Lung (tissue), 11 donors: ENCODE measurements at regions not wholly inside any gene's neighbourhood (a gene's known extent, or its start where the extent isn't known, plus 50 kb on each side); places are given as distances from the start of the nearest gene placed in this dataset.

Experiments
- ATAC-seq: fragments of 200-7000 bp; cut with Tn5 transposase; one replicate; pipeline ENCODE4 v1.9.1; 2020; ENCODE audit warnings: moderate number of reproducible peaks; ENCODE audit not compliant: insufficient read depth, low FRiP score
- DNase-seq, 3 donors: peaks; one replicate each; pipeline ENCODE4 v3.0.0-alpha.2; 2013 to 2017
- H3K27ac ChIP-seq, 2 donors: one replicate each; pipeline ENCODE4 v1.5.1; 2013; ENCODE audit warnings: mild to moderate bottlenecking in 2 of 2, moderate library complexity in 2 of 2, control low read depth in 1 of 2, inconsistent platforms in 1 of 2, low read depth in 1 of 2, low read length in 1 of 2
- H3K27me3 ChIP-seq, 3 donors: one replicate each; pipeline ENCODE4 v1.5.1; 2013; ENCODE audit warnings: low read length in 2 of 3; ENCODE audit not compliant: control insufficient read depth in 3 of 3, insufficient read depth in 3 of 3
- H3K36me3 ChIP-seq, 4 donors: one replicate each; pipeline ENCODE4 v1.5.1; 2013; ENCODE audit warnings: low read length in 4 of 4, mild to moderate bottlenecking in 1 of 4, moderate library complexity in 1 of 4; ENCODE audit not compliant: control insufficient read depth in 4 of 4, insufficient read depth in 4 of 4
- H3K4me1 ChIP-seq, 5 donors: one replicate each; pipeline ENCODE4 v1.5.1; 2013; ENCODE audit warnings: low read length in 5 of 5, mild to moderate bottlenecking in 2 of 5, moderate library complexity in 1 of 5; ENCODE audit not compliant: control insufficient read depth in 5 of 5, insufficient read depth in 5 of 5
- H3K4me3 ChIP-seq: one replicate; pipeline ENCODE4 v1.5.1; 2013; ENCODE audit warnings: mild to moderate bottlenecking, control low read depth, moderate library complexity
- H3K9ac ChIP-seq, 2 donors: one replicate each; pipeline ENCODE4 v1.5.1; 2013; ENCODE audit warnings: low read length in 2 of 2, control low read depth in 1 of 2; ENCODE audit not compliant: insufficient read depth in 1 of 2
- H3K9me3 ChIP-seq, 4 donors: one replicate each; pipeline ENCODE4 v1.5.1; 2013; ENCODE audit warnings: low read length in 3 of 4, mild to moderate bottlenecking in 1 of 4, moderate library complexity in 1 of 4; ENCODE audit not compliant: control insufficient read depth in 4 of 4, insufficient read depth in 3 of 4
- WGBS, 2 donors: extraction: QIAGEN DNeasy Blood & Tissue Kit; methylation state at CpG; one replicate each; pipeline ENCODE4 v1.1.7; 2013; 5-methylcytosine and 5-hydroxymethylcytosine counted together
- TF ChIP-seq, protein P1 (sequence below): IDR thresholded peaks from 2 replicates; pipeline ENCODE4 v1.5.1; 2012; ENCODE audit warnings: mild to moderate bottlenecking; ENCODE audit errors: control extremely low read depth, extremely low read depth
- donor health status: control.
- donor health status: control.
- donor health status: Bipolar disorder and iron deficiency.
- donor health status: healthy.
- donor health status: DM: yes; HTN: yes; CAD: no.

DNA sequence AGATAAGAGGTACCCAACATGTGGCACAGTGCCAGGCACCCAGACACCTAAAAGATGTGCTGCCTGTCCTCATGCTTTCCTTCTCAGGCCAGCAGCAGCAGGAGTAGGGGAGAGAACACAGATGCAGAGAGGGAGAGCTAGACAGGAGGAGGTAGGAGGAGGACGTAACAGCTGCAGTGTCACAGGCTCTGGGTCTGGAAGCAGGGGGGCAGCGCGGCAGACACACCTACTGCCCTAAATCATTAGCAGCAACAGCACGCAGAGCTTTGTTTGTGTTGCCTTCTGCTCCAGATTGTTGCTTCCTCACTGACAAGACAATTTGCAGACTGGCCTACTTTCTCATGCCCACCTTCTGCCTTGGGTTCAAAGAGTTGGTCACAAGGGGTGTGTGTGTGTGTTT is 196.7 kb upstream of the DAB1 start:
- Histone ChIP-seq H3K9me3 (no peaks in the 10 kb centered on the region), H3K27ac (no peak overlapping the region), H3K9ac (no peak overlapping the region), H3K4me3 (no peak overlapping the region), H3K27me3 (no peaks in the 10 kb centered on the region), H3K4me1 (peaks cover 0 to 9% (median 2%) of the 10 kb centered on the region in 5 donors), H3K36me3 (no peaks in the 10 kb centered on the region)
- 77% methylated on average over 4 of the region's 4 CpGs for WGBS, 2 donors
- ATAC-seq (no peak), DNase-seq (no peak)
- TF ChIP-seq, protein P1, sequence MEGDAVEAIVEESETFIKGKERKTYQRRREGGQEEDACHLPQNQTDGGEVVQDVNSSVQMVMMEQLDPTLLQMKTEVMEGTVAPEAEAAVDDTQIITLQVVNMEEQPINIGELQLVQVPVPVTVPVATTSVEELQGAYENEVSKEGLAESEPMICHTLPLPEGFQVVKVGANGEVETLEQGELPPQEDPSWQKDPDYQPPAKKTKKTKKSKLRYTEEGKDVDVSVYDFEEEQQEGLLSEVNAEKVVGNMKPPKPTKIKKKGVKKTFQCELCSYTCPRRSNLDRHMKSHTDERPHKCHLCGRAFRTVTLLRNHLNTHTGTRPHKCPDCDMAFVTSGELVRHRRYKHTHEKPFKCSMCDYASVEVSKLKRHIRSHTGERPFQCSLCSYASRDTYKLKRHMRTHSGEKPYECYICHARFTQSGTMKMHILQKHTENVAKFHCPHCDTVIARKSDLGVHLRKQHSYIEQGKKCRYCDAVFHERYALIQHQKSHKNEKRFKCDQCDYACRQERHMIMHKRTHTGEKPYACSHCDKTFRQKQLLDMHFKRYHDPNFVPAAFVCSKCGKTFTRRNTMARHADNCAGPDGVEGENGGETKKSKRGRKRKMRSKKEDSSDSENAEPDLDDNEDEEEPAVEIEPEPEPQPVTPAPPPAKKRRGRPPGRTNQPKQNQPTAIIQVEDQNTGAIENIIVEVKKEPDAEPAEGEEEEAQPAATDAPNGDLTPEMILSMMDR = no peak

DNA sequence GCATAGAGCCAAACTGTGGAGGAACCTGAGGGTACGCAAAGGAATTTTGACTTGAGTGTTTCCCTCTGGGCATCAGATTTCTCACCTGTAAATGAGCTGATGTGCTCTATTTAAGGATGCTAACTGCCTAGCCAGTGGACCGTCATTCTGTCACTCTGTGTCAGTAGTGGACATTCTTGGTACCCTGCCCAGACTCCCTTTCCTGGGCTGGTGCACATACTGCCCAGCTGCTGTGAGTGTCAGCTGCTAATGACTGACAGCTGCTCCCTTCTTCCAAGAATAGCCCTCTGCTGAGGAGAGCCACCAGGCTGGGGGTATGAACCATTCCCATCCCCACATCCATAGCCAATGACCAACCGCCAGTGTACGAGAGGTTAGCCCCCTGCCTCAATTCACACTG is 193.1 kb upstream of the DAB1 start:
- no peak overlapping the region for H3K27ac ChIP-seq
- no peak overlapping the region for H3K4me3 ChIP-seq
- H3K4me1 ChIP-seq = peaks cover 0 to 10% (median 0%) of the 10 kb centered on the region in 5 donors
- no peak for DNase-seq
- no peak overlapping the region for H3K9ac ChIP-seq
- no peaks in the 10 kb centered on the region for H3K36me3 ChIP-seq
- 87 to 92% methylated on average over 4 of the region's 4 CpGs for WGBS, 2 donors
- TF ChIP-seq, protein P1 = no peak
- no peaks in the 10 kb centered on the region for H3K27me3 ChIP-seq
- no peak for ATAC-seq
- H3K9me3 ChIP-seq = no peaks in the 10 kb centered on the region

- no peak overlapping the region for H3K4me3 ChIP-seq
- H3K9ac ChIP-seq = no peak overlapping the region
- no peak overlapping the region for H3K27ac ChIP-seq
- peaks cover 0 to 10% (median 0%) of the 10 kb centered on the region in 5 donors for H3K4me1 ChIP-seq
- no peak for ATAC-seq
- WGBS, 2 donors = 63 to 67% methylated on average over 4 of the region's 4 CpGs
- no peak for DNase-seq
- H3K36me3 ChIP-seq = no peaks in the 10 kb centered on the region
- H3K9me3 ChIP-seq = no peaks in the 10 kb centered on the region
- TF ChIP-seq, protein P1 = no peak
- H3K27me3 ChIP-seq = no peaks in the 10 kb centered on the region
These were observed 192.1 kb upstream of the DAB1 start for GRCh38 chr1:57615956-57616355.

GRCh38 chr1:57612833-57613232 is 189.0 kb upstream of the DAB1 start:
- no peak for DNase-seq
- H3K27ac ChIP-seq = no peak overlapping the region
- H3K36me3 ChIP-seq = no peaks in the 10 kb centered on the region
- ATAC-seq = no peak
- H3K4me3 ChIP-seq = no peak overlapping the region
- TF ChIP-seq, protein P1 = no peak
- no peaks in the 10 kb centered on the region for H3K9me3 ChIP-seq
- H3K4me1 ChIP-seq = peaks cover 0 to 10% (median 0%) of the 10 kb centered on the region in 5 donors
- WGBS, 2 donors = 76% methylated on average over 2 of the region's 2 CpGs
- H3K9ac ChIP-seq = no peak overlapping the region
- no peaks in the 10 kb centered on the region for H3K27me3 ChIP-seq
